Fibroblast of skin of left biceps (primary cell): ENCODE measurements at regions not wholly inside any gene's neighbourhood (a gene's known extent, or its start where the extent isn't known, plus 50 kb on each side); places are given as distances from the start of the nearest gene placed in this dataset.
A peak's percentile ranks its signal among the peaks of the same experiment; 100 is the strongest.

Source experiments
- DNase-seq, 2 experiments: peaks; one replicate each; pipeline ENCODE4 v3.0.0-alpha.2; 2013; ENCODE audit warnings: low read depth in 2 of 2

DNA sequence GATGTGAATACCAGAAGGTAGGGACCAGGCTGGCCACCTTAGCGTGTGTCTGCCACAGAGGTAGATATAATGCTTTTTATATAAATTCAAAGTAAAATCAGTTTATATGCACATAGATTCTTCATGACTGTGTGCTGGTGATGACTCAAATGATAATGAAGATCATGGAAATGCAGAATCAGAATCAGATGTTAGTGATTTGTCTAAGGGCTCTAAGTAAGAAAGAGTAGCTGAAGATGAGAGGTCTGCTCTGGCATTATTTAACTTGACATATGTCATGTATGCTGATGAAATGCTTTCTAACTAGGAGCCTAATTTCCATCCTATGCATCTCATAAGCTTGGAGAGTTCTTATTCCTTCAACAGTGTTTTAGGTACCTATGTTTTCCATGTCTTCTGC is 50.3 kb upstream of the DPH6 start:
- peak; percentile 25 for DNase-seq

DNA sequence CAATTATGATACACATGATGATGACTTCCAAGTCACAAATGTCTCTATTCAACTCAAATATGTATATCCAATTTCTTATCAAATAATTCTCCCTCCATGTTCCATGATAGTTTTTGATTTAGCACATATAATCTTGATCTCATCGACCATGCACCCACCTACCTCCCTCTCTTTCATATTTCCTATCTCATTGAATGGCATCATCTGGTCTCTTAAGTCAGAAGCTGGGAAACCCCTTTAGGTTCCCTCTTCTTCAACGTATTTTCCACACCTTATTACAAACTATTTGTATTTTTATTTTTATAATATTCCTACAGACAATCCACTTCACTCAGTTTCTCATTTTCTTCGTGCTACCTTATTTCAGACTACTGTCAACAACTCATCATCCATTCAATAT is 56.9 kb upstream of the DPH6 start:
- DNase-seq = no peak

DNA sequence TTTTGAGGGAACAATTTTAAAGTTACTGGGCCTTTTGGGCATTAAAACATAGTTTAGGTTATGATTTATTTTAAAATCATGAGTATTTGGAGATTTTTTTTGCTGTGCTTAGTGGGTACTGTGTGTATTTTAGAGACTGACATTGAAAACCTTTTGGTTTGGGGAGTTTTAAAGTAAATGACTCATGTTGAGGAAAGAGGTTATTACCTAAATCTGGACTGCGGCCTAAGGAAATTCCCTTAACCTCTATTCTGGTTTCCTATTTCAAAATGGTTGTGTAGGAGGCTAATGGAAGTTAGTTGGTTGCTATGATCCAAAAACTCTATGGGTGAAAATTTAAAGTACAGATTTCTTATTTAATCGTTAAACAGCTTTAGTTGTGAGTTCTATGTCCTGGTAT is 57.3 kb upstream of the DPH6 start:
- DNase-seq = peak; percentile 9 to 26

DNA sequence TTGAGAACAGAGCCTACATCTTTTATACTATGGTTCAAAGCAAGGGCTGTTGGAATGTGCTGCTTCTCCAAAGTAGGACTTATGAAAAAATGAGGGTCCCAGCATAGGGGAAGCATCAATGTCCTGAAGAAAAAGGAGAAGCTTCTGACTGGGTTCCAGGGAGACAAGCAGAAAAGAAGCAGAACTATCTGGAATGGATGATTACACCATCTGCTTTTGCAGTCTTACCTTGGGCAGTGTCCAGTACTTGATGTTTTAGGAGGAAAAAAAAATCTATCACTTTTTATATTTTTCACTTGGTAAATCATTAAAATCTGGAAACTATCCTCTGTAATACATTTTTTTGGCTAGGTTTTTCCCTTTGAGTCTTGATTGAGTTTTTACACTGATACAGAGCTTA is 57.9 kb upstream of the DPH6 start:
- no peak for DNase-seq

DNA sequence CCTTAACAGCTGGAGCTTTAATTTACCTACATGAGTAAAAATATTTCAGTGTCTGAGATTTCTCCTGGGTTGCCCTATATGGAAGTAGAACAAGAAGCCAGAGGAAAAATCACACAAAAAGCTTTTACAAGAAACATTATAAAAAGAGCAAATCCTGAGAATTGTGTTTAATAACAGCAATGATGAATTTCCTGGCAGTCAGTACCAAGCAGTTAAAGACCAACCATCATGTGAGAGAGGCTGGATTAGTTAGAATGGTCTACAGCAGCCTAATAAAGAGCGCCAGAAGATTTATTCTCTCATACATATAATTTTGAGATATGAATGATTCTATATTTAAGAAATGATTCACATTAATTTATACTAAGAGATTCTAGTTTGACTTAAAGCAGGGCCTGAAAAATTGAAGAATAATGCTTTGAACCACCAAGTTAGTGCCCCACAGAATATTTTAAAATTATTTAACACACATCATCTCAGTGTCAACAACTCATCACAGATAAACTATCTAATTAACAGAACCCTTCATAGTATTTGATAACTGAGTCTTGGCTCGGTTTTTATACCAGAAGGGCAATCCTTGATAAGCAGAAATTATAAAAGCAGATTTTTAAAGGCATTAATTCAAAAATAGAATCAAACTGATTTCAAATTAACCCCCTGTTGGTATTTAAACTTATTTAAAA is 59.9 kb upstream of the DPH6 start:
- no peak for DNase-seq

DNA sequence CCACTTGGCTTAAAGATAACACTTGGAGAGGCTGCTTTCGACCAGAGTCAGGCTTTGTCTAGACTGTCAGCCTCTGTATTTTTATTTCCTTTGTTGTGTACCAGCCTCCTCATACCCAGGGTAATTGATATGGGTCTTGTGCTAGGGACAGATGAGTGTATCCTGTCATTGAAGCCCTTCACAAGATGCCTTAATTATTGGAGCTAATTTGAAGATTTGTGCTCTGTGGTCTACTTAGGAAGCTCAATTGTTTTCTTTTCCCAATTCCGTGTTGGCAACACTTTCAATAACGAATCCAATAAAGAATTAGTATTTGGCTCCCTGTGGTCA is 60.5 kb upstream of the DPH6 start:
- no peak for DNase-seq

DNA sequence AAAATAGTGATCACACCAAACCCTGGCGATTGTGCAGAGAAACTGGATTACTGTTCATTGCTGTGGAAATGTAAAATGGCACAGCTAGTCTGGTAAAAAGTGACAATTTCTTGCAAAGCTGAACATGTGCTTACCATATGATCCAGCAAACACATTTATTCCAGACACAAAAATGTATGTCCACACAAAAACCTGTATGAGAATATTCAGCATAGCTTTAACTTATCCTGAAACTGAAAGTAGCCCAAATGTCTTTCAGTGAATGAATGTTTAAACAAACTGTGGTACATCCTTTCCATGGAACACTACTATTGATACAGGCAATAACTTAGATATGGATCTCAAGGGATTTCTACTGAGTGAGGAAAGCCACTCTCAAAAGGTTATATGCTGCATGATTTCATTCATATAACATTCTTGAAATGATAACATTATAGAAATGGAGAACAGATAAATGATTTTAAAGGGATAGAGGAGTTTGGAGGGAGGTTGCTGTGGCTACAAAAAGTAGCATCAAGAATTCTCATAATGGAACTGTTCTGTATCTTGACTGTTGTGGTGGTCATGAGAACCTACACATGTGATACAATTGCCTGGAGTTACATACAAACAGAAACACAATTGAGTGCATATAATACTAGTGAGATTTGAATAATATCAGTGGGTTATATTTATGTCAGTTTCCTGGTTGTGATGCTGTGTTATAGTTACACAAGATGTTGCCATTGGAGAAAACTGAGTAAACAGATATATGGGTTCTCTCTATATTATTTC is 70.7 kb upstream of the DPH6 start:
- peak; percentile 18 to 28 for DNase-seq

DNA sequence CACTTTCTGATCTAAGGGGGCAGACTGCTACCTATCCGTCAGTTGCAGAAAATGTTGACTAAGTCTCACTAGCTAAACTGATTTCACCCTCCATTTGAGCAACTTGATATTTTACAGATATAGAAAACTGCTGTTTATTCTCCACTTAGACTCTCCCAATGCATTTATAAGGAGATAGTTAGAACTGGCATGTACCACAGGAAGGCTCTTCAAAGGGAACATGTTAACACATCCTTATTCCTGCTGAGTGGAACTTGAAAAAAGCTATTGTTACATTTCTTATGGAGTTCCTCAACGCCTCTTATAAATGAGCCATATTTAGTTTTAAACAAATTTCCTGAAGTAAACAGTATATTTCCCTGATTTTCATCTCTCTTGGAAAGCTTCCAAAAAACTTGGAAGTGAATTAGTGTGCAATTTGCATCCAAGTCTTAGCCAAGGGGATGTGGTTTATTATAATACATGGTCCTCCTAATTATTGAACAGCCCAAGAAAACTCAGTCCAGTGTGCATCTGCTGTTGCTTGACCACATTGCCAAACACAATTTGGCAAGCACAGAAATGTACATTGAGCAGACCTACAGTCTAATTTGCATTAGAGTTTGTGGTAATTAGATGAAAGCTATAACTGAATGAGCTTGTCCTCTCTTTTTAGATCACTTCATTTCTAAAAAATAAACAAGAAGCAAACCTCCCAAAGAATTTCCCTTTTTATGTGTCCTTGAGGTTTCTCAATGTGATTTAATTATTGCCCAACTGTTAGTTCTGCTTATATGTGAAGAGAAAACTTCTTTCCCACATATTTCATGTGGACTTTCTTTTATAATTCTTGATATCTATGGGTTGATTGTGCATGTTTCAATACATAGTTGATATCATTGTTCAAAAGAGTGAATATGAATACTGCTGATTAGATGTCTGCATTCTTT is 72.6 kb upstream of the DPH6 start:
- DNase-seq = peak in 1 of 2 experiments; percentile 2

DNA sequence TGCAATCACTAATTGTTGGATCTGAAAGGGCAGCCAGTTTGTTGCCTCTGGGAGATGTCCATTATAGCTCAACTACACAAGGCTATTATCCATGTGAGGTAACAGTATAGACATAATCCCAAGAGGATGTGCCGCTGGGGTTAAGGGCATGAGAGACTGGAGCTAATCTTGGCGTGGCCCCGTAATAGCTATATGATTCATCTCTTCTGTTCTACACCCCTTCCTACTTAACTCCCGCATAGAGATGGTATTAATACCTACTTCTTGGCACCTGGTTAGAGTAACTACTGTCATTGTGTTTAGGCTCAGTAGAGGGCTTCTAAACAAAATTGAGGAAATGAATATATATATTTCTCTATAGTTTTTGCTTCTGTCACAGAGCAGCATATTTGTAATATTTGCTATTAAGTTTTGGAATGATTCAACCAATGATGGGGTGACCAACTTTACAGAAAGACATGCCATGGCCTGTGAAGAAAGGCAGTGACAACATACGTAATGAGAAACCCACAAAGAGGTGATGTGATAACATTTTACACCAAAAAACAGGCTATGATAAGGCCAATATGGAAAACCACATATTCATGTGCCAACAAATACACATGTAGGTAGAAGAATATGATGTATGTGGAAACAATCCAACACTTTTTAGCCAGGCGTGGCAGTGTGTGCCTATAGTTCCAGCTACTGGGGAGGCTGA is 76.8 kb upstream of the DPH6 start:
- DNase-seq = no peak

DNA sequence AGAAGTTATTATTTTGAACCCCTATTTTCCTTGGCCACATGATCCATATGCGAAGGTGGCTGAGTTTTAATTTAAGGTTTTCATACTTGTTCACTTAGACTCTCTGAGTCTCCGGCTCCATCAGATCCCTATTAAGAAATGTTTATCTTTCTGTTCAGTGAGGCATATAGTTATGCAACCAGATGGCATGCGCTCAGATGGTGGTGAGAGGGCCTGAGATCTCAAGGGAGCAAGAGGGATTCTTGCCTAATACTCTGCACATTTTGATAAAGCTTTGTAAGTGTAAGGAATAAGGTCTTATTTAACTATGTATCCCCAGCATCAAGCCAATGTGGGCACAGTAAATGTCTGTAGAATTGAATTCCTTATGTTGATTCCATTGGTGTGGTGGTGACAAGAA is 78.9 kb upstream of the DPH6 start:
- peak; percentile 84 to 85 for DNase-seq

DNA sequence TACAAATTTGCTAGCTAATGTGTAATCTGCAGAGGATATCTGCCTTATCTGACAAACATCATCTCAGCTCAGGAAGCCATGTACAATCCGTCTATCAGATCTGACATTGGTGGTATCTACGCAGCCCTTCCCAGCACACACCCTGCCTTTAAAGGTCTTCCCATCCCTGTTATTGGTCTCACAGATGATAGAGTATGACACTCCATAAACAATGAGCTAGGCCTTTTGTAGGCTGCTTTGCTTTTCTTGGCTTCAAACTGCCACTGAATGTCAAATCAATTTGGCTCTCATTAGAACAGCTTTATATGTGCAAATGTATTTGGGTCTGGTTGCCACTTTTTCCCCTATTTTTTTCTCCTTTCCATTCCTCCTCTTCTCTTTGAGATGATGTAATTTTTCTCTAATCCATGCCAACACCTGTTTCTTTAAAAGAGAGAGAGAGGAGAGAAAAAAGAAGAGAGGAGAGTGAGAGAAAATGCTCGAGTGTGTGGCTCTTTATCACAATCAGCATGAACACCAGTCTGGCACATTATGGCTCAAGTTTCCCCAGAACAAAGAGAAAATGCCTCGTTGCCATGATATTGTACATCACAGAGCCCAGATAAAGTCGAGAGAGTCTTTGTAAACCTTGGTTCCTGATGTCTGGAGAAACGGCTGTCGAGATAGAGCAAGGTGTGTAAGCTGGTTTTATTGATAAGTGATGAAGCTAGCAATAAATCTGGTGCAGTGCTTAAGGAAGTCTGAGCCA is 80.8 kb upstream of the DPH6 start:
- peak; percentile 23 to 26 for DNase-seq

DNA sequence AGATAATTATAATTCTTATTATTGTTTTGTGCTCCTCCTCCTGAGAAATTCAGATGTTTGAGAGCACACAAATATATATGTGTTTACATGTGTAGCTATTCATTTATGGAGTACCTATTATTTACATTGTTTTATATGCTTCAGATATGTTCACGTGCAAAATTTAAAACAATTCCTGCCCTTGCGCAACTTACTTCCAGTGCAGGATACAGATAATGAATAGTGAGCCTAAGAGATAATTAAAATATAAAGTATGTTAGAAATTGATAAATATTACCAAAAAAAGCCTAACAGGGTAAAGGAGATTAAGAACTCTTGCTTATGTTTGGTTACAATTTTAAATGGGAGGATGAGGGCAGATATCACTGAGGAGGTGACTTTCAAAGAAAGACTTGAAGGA is 81.7 kb upstream of the DPH6 start:
- DNase-seq = no peak

DNA sequence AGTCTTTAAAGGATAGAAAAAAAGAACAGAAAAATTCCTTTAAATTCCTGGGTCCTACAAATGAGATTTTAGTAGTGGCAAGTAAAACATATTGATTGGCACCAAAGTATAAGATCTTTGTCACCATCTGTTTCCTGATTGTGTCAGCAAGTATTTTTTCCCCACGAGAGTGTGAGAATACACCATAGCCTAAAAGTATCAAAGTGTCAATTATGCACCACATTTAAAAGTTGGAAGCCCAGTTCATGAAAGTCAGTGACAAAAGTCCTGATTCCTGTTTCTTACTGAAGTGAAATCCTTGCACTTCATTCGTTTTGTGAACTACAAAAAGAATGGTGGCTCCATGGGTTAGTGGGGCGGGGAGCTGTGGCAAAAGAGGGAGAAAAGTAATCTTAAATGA is 83.8 kb upstream of the DPH6 start:
- no peak for DNase-seq

DNA sequence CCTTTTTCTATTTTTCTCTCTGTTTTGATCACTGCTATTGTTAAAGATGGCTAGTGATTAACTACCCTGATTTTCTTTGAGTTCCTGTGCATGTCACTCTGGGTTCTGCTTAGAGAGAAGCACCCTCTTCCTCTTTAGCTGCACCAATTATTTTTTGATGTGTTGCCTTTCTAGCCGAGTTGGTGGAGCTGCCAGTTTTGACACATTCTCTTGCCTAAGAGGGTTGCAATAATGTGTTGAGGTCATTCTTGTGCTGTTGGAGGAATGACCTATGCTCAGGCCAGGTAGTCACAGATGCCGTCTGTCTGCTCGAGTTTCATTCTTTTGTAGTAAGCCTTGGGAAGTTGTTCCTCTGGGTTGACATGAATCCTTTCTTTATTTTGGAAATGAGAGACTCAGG is 84.6 kb upstream of the DPH6 start:
- DNase-seq = no peak

DNA sequence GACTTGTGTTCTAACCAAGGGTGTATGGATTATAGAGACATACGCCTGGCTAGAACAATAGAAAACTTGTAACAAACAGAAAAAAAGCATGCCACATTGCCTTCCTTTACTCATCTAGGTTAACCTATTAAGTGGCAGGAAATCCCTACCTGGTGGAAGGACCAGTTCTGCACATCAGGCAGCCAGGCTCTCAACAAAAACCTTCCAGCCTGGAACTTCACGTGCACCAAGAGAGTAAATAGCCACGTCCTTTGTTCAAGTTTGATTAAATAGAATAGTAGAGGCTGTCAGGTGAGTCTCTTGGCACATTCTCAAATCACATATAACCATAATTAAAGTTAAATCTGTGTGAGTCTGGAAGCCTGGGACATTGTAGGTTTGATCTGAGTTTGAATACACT is 85.0 kb upstream of the DPH6 start:
- DNase-seq = no peak

DNA sequence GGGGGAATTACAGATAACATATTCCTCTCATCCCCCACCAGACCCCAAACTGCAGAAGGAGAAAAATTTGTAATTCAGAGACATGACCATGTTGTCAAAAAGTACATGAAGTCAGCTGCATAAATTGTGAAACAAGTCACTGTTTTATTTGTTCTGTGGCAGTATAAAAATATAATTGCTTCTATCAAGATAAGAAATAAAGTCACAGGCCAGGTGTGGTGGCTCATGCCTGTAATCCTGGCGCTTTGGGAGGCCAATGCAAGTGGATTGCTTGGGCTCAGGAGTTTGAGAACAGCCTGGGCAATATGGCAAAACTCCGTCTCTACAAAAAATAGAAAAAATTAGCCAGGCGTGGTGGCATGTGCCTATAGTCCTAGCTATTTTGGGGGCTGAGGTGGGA is 87.7 kb upstream of the DPH6 start:
- DNase-seq = no peak

DNA sequence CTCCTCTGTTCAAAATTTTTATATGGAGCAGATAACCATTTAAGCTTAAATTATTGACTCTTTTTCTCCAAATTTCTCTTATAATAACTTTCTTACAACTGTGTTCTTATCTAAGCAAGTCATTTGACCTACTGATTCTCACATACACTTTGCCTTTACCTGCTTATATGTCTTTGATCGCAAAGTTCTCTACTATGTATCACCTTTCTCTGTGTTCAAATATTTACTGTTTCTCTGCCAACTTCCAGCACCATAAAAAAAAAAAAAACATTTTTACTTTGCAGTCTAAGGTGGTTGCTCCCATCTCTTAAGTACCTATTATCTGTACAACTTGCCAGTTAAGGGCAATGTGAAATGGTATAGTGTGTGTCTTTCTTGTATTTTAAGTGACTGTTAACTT is 100.8 kb upstream of the DPH6 start:
- DNase-seq = no peak

DNA sequence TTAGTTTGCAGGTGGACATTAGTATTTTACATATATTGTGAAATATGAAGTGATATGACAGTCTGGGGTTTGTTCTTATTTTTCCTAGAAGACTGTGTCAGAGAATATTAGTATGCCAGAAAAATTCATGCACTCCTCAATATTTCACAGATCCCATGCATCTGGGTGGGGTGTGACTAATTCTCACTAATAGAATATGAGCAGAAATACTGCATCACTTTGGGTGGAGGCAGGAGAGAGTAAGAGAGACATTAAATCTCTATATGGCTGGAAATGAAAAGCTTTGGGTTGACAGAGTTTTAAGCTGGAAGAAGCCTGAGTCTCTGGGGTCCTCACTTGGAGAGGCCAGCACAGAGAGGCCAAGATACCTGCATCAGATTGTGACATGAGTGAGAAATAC is 101.3 kb upstream of the DPH6 start:
- no peak for DNase-seq

DNA sequence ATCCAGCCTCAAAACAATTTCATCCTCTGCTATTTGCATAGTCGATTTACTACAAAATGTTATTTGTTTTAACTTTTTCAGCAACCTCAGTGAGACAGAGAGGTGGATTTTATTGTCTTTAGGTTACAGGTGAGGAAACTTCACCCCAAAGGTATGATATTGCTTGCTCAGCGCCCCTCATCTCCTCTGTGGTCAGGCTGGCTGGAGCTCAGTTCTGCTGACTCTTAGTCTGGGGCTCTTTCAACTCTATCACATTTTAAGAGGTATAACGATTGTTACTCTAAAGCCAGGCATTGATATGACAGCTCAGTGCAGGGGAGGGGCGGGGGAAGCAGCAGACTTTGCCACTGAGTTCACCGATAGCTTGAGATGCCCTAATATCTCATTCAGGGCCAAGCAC is 103.0 kb upstream of the DPH6 start:
- DNase-seq = no peak

DNA sequence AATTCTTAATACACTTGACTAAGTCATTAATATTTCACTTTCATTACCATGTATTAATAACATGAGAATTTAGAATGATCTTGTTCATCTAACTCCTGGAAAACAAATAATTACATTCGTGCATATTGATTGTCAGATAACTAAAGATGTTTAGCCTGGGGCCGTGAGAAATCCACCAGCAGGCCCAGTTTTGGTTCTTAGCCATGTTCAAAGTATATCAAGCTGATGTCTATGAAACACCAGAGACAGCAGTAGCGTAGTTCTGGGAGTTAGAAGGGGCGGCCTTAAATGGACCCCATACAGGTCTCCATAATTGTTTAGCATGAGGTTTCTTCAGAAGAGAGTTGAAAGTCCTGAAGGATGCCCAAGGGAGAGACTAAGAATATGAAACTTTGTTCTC is 103.6 kb upstream of the DPH6 start:
- no peak for DNase-seq

DNA sequence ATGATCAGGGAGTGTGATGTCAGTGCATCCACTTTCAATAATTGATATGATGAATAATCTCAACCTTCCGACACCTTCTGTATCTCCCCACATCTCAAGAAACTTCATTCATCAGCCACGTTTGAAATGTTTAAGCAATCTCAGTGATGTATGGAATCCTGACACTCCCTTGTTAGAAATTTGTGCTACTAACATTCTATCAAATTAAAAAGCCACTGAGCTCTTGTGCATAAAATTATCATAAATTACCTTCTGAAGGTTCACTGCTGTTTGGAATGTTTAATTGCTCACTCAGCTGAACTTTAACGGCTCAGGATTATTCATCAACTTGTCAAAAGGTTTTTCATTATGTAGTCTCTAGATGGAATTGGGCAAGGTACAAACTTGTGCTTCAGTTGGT is 108.4 kb upstream of the DPH6 start:
- peak; percentile 18 to 32 for DNase-seq
